HG03103 (cell line): ENCODE measurements at regions not wholly inside any gene's neighbourhood (a gene's known extent, or its start where the extent isn't known, plus 50 kb on each side); places are given as distances from the start of the nearest gene placed in this dataset.

Experiments
- ATAC-seq: cut with Tn5 transposase; IDR thresholded peaks from one replicate; pipeline ENCODE4 v1.9.1; 2021; ENCODE audit warnings: low read depth; ENCODE audit not compliant: unreplicated experiment

GRCh38 chr4:106687026-106687425 lies 318.4 kb upstream of the GIMD1 start:
- ATAC-seq = no peak

- no peak for ATAC-seq
These were observed 312.9 kb upstream of the GIMD1 start for GRCh38 chr4:106681381-106681921.

GRCh38 chr4:106679063-106679462 lies 310.5 kb upstream of the GIMD1 start:
- no peak for ATAC-seq

GRCh38 chr4:106677213-106677612 lies 308.6 kb upstream of the GIMD1 start:
- no peak for ATAC-seq

- no peak for ATAC-seq
These were observed 307.8 kb upstream of the GIMD1 start for GRCh38 chr4:106676173-106676921.

GRCh38 chr4:106671716-106672115 lies 303.1 kb upstream of the GIMD1 start:
- no peak for ATAC-seq

GRCh38 chr4:106670976-106671375 lies 302.4 kb upstream of the GIMD1 start:
- no peak for ATAC-seq

GRCh38 chr4:106659371-106659770 lies 290.8 kb upstream of the GIMD1 start:
- no peak for ATAC-seq

- ATAC-seq = no peak
These were observed 283.5 kb upstream of the GIMD1 start for GRCh38 chr4:106652095-106652494.

- no peak for ATAC-seq
These were observed 282.1 kb upstream of the GIMD1 start for GRCh38 chr4:106650701-106651100.

- no peak for ATAC-seq
These were observed 278.9 kb upstream of the GIMD1 start for GRCh38 chr4:106647451-106647850.

GRCh38 chr4:106629268-106629625 lies 260.7 kb upstream of the GIMD1 start:
- ATAC-seq = no peak

- no peak for ATAC-seq
These were observed 260.1 kb upstream of the GIMD1 start for GRCh38 chr4:106628586-106629267.

GRCh38 chr4:106627051-106627450 lies 258.5 kb upstream of the GIMD1 start:
- ATAC-seq = no peak

GRCh38 chr4:106624671-106625070 lies 256.1 kb upstream of the GIMD1 start:
- ATAC-seq = no peak

GRCh38 chr4:106618956-106619355 lies 250.4 kb upstream of the GIMD1 start:
- ATAC-seq = no peak

GRCh38 chr4:106615961-106616360 lies 247.4 kb upstream of the GIMD1 start:
- ATAC-seq = no peak

GRCh38 chr4:106615410-106615945 lies 246.9 kb upstream of the GIMD1 start:
- no peak for ATAC-seq

GRCh38 chr4:106614441-106614840 lies 245.9 kb upstream of the GIMD1 start:
- no peak for ATAC-seq

GRCh38 chr4:106609917-106610316 lies 241.3 kb upstream of the GIMD1 start:
- ATAC-seq = no peak

GRCh38 chr4:106607558-106607957 lies 239.0 kb upstream of the GIMD1 start:
- ATAC-seq = no peak
